ENCODE measurements at regions not wholly inside any gene's neighbourhood (a gene's known extent, or its start where the extent isn't known, plus 50 kb on each side); places are given as distances from the start of the nearest gene placed in this dataset.

DNA sequence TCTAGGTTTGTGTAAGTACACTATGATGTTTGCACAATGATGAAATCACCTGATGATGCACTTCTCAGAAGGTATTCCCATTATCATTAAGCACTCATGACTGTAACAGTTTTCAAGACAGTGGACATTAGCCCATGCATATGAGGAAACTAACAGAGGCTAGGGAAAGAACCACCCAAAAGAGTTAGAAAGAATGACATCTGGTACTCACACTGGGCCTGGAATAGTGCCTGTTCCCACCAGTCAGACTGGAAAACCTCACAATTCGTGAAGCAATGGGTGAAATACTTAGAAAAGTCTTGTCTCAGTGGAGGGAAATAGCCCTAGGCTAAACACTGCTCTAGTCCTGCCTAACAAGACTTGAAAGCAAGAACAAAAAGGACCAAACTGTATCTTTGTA lies 117.4 kb upstream of the GDNF start (continued):
- TF ChIP-seq, protein P1, sequence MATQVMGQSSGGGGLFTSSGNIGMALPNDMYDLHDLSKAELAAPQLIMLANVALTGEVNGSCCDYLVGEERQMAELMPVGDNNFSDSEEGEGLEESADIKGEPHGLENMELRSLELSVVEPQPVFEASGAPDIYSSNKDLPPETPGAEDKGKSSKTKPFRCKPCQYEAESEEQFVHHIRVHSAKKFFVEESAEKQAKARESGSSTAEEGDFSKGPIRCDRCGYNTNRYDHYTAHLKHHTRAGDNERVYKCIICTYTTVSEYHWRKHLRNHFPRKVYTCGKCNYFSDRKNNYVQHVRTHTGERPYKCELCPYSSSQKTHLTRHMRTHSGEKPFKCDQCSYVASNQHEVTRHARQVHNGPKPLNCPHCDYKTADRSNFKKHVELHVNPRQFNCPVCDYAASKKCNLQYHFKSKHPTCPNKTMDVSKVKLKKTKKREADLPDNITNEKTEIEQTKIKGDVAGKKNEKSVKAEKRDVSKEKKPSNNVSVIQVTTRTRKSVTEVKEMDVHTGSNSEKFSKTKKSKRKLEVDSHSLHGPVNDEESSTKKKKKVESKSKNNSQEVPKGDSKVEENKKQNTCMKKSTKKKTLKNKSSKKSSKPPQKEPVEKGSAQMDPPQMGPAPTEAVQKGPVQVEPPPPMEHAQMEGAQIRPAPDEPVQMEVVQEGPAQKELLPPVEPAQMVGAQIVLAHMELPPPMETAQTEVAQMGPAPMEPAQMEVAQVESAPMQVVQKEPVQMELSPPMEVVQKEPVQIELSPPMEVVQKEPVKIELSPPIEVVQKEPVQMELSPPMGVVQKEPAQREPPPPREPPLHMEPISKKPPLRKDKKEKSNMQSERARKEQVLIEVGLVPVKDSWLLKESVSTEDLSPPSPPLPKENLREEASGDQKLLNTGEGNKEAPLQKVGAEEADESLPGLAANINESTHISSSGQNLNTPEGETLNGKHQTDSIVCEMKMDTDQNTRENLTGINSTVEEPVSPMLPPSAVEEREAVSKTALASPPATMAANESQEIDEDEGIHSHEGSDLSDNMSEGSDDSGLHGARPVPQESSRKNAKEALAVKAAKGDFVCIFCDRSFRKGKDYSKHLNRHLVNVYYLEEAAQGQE (IDR thresholded peaks at IDR 0.05; ENCODE audit: unreplicated experiment): no peak
- TF ChIP-seq JUNB (IDR thresholded peaks at IDR 0.05; ENCODE audit: unreplicated experiment): no peak
- TF ChIP-seq, protein P2, sequence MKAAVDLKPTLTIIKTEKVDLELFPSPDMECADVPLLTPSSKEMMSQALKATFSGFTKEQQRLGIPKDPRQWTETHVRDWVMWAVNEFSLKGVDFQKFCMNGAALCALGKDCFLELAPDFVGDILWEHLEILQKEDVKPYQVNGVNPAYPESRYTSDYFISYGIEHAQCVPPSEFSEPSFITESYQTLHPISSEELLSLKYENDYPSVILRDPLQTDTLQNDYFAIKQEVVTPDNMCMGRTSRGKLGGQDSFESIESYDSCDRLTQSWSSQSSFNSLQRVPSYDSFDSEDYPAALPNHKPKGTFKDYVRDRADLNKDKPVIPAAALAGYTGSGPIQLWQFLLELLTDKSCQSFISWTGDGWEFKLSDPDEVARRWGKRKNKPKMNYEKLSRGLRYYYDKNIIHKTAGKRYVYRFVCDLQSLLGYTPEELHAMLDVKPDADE (IDR thresholded peaks at IDR 0.05): no peak

DNA sequence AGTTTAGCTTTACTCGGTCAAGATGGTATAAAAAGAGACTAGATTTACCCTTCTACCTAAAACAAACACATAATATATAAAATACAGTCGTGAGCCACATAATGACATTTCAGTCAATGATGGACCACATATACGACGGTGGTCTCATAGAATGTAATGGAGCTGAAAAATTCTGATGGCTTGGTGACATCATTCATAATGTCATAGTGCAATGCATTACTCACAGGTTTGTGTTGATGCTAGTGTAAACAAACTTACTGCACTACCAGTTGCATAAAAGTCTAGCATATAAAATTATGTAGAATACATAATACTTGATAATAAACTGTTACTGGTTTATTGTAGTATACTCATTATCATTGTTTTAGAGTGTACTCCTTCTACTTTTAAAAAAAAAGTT lies 115.9 kb upstream of the GDNF start:
- Histone ChIP-seq H3K27me3 (ENCODE audit: insufficient read depth) (no peaks in the 10 kb centered on the region), H3K9me2 (ENCODE audit: insufficient read depth) (peaks cover 6% of the 10 kb centered on the region), H3F3A (replicated peaks; ENCODE audit: low read depth) (no peaks in the 10 kb centered on the region), H3K27ac (ENCODE audit: low read depth) (no peak overlapping the region), H2AFZ (no peak overlapping the region), H3K4me1 (ENCODE audit: insufficient read depth) (no peaks in the 10 kb centered on the region), H3K4me3 (no peak overlapping the region), H4K20me1 (replicated peaks; ENCODE audit: insufficient read depth) (no peaks in the 10 kb centered on the region), H3K36me3 (ENCODE audit: insufficient read depth) (peaks cover 12% of the 10 kb centered on the region; the same call in 1 of the 2 replicates), H3K79me2 (replicated peaks; ENCODE audit: insufficient read depth) (no peaks in the 10 kb centered on the region), H3K4me2 (no peak overlapping the region)
- Mint-ChIP-seq H3K27me3 (ENCODE audit: insufficient read depth, low read depth, poor library complexity) (peaks cover 6% of the 10 kb centered on the region), H3K36me3 (ENCODE audit: low read depth) (peaks cover 13% of the 10 kb centered on the region; the same call in 2 of the 3 replicates), H3K27ac (no peak overlapping the region), H3K9me3 (peaks cover 20% of the 10 kb centered on the region), H3K4me1 (no peaks in the 10 kb centered on the region), H3K4me3 (no peak overlapping the region)
- TF ChIP-seq, protein P3, sequence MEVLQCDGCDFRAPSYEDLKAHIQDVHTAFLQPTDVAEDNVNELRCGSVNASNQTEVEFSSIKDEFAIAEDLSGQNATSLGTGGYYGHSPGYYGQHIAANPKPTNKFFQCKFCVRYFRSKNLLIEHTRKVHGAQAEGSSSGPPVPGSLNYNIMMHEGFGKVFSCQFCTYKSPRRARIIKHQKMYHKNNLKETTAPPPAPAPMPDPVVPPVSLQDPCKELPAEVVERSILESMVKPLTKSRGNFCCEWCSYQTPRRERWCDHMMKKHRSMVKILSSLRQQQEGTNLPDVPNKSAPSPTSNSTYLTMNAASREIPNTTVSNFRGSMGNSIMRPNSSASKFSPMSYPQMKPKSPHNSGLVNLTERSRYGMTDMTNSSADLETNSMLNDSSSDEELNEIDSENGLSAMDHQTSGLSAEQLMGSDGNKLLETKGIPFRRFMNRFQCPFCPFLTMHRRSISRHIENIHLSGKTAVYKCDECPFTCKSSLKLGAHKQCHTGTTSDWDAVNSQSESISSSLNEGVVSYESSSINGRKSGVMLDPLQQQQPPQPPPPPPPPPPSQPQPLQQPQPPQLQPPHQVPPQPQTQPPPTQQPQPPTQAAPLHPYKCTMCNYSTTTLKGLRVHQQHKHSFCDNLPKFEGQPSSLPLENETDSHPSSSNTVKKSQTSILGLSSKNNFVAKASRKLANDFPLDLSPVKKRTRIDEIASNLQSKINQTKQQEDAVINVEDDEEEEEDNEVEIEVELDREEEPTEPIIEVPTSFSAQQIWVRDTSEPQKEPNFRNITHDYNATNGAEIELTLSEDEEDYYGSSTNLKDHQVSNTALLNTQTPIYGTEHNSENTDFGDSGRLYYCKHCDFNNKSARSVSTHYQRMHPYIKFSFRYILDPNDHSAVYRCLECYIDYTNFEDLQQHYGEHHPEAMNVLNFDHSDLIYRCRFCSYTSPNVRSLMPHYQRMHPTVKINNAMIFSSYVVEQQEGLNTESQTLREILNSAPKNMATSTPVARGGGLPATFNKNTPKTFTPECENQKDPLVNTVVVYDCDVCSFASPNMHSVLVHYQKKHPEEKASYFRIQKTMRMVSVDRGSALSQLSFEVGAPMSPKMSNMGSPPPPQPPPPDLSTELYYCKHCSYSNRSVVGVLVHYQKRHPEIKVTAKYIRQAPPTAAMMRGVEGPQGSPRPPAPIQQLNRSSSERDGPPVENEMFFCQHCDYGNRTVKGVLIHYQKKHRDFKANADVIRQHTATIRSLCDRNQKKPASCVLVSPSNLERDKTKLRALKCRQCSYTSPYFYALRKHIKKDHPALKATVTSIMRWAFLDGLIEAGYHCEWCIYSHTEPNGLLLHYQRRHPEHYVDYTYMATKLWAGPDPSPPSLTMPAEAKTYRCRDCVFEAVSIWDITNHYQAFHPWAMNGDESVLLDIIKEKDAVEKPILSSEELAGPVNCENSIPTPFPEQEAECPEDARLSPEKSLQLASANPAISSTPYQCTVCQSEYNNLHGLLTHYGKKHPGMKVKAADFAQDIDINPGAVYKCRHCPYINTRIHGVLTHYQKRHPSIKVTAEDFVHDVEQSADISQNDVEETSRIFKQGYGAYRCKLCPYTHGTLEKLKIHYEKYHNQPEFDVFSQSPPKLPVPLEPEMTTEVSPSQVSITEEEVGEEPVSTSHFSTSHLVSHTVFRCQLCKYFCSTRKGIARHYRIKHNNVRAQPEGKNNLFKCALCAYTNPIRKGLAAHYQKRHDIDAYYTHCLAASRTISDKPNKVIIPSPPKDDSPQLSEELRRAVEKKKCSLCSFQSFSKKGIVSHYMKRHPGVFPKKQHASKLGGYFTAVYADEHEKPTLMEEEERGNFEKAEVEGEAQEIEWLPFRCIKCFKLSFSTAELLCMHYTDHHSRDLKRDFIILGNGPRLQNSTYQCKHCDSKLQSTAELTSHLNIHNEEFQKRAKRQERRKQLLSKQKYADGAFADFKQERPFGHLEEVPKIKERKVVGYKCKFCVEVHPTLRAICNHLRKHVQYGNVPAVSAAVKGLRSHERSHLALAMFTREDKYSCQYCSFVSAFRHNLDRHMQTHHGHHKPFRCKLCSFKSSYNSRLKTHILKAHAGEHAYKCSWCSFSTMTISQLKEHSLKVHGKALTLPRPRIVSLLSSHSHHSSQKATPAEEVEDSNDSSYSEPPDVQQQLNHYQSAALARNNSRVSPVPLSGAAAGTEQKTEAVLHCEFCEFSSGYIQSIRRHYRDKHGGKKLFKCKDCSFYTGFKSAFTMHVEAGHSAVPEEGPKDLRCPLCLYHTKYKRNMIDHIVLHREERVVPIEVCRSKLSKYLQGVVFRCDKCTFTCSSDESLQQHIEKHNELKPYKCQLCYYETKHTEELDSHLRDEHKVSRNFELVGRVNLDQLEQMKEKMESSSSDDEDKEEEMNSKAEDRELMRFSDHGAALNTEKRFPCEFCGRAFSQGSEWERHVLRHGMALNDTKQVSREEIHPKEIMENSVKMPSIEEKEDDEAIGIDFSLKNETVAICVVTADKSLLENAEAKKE (CRISPR knock-in tag; IDR thresholded peaks at IDR 0.05): no peak
- DNase-seq (ENCODE audit: low spot score): no peak
- ATAC-seq: no peak
